Sigmoid colon (tissue), 4 donors: ENCODE measurements at regions not wholly inside any gene's neighbourhood (a gene's known extent, or its start where the extent isn't known, plus 50 kb on each side); places are given as distances from the start of the nearest gene placed in this dataset.

Experiments
- POLR2A ChIP-seq, 2 donors: fragments of 450-650 bp; IDR thresholded peaks; one replicate each; pipeline ENCODE4 v1.6.1; 2016; ENCODE audit warnings: antibody characterized with exemption in 2 of 2, mild to moderate bottlenecking in 2 of 2, moderate library complexity in 2 of 2
- POLR2AphosphoS5 ChIP-seq, 4 donors: sonication (generic); formaldehyde crosslinking; IDR thresholded peaks; one replicate each; pipeline ENCODE4 v1.6.1; 2017; ENCODE audit warnings: antibody characterized with exemption in 4 of 4
- TF ChIP-seq, protein P1 (sequence below), 4 experiments: fragments of 450-650 bp in 3 of 4; fragments of 200-600 bp in 1 of 4; IDR thresholded peaks; one replicate each; pipeline ENCODE4 v1.5.1; 2016 to 2019; ENCODE audit warnings: antibody characterized with exemption in 4 of 4, mild to moderate bottlenecking in 3 of 4, moderate library complexity in 2 of 4

DNA sequence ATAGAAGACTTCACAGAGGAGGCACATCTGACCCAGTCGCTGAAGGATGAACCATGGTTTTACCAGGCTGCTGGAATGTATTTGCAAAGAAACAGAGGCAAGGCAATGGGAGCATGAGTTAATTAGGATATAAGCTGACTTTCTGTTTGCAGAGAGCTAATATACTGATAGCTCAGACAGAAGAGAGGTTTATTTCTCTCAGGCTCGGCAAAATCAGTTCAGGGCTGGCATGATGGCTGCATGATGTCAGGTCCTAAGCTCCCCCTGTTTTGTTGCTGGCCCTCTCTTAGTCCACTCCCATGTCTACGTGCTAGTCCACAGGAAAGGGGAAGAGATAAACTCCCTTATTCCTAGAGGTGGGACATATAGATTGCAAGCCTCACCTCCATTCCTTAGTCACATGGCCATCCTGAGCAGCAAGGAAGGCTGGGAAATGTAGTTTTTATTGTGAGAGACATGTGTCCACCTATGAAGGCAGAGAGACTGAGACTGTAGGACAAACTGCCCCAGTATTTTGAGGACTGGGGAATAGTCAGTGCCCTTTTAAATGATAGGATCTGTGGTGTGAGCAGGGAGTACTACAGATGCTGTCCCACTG is 224.5 kb downstream of the VRK1 start:
- TF ChIP-seq, protein P1, sequence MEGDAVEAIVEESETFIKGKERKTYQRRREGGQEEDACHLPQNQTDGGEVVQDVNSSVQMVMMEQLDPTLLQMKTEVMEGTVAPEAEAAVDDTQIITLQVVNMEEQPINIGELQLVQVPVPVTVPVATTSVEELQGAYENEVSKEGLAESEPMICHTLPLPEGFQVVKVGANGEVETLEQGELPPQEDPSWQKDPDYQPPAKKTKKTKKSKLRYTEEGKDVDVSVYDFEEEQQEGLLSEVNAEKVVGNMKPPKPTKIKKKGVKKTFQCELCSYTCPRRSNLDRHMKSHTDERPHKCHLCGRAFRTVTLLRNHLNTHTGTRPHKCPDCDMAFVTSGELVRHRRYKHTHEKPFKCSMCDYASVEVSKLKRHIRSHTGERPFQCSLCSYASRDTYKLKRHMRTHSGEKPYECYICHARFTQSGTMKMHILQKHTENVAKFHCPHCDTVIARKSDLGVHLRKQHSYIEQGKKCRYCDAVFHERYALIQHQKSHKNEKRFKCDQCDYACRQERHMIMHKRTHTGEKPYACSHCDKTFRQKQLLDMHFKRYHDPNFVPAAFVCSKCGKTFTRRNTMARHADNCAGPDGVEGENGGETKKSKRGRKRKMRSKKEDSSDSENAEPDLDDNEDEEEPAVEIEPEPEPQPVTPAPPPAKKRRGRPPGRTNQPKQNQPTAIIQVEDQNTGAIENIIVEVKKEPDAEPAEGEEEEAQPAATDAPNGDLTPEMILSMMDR (IDR thresholded peaks at IDR 0.05), result no peak
- TF ChIP-seq POLR2A (IDR thresholded peaks at IDR 0.05) (no peak), POLR2AphosphoS5 (IDR thresholded peaks at IDR 0.05) (no peak)
